Neural progenitor cell (in vitro differentiated cells): ENCODE measurements at regions not wholly inside any gene's neighbourhood (a gene's known extent, or its start where the extent isn't known, plus 50 kb on each side); places are given as distances from the start of the nearest gene placed in this dataset.

Experiments used
- DNase-seq: peaks from one replicate; pipeline ENCODE4 v3.0.0-alpha.2; 2016; ENCODE audit warnings: low spot score
- H2AFZ ChIP-seq: fragments of 200-600 bp; sonication (generic); replicated peaks from 2 replicates; pipeline ENCODE4 v1.6.1; 2016; ENCODE audit warnings: antibody characterized with exemption
- H3F3A ChIP-seq: fragments of 200-600 bp; sonication (generic); 2 replicates; pipeline ENCODE4 v1.6.1; 2016; ENCODE audit warnings: antibody characterized with exemption, low read depth
- H3K27ac ChIP-seq: fragments of 200-600 bp; sonication (generic); 2 replicates; pipeline ENCODE4 v1.5.1; 2016; ENCODE audit warnings: mild to moderate bottlenecking
- H3K27me3 ChIP-seq: fragments of 200-600 bp; sonication (generic); 2 replicates; pipeline ENCODE4 v1.6.1; 2016; ENCODE audit warnings: mild to moderate bottlenecking, moderate library complexity
- H3K36me3 ChIP-seq: fragments of 200-600 bp; sonication (generic); 2 replicates; pipeline ENCODE4 v1.5.1; 2016
- H3K4me1 ChIP-seq: fragments of 200-600 bp; sonication (generic); 2 replicates; pipeline ENCODE4 v1.6.1; 2016; ENCODE audit warnings: mixed run types
- H3K4me2 ChIP-seq: fragments of 200-600 bp; sonication (generic); 2 replicates; pipeline ENCODE4 v1.6.1; 2016
- H3K4me3 ChIP-seq: fragments of 200-600 bp; sonication (generic); 2 replicates; pipeline ENCODE4 v1.5.1; 2016
- H3K79me2 ChIP-seq: fragments of 200-600 bp; sonication (generic); 2 replicates; pipeline ENCODE4 v1.6.1; 2016; ENCODE audit warnings: low read depth
- H3K9ac ChIP-seq: fragments of 200-600 bp; sonication (generic); 2 replicates; pipeline ENCODE4 v1.6.1; 2016
- H3K9me3 ChIP-seq: fragments of 200-600 bp; sonication (generic); 2 replicates; pipeline ENCODE4 v1.5.1; 2016; ENCODE audit warnings: low read depth
- H4K20me1 ChIP-seq: fragments of 200-600 bp; sonication (generic); 2 replicates; pipeline ENCODE4 v1.6.1; 2016; ENCODE audit warnings: low read depth
- H3K27ac Mint-ChIP-seq: 3 replicates; pipeline ENCODE4 v1.8.0; 2021; ENCODE audit warnings: mixed read lengths
- H3K27me3 Mint-ChIP-seq: 2 replicates; pipeline ENCODE4 v1.8.0; 2022; ENCODE audit warnings: low read depth, mild to moderate bottlenecking, inconsistent platforms, moderate library complexity, mixed read lengths; ENCODE audit not compliant: insufficient read depth
- H3K36me3 Mint-ChIP-seq: 3 replicates; pipeline ENCODE4 v1.8.0; 2021; ENCODE audit warnings: mixed read lengths
- H3K4me1 Mint-ChIP-seq: 3 replicates; pipeline ENCODE4 v1.8.0; 2021; ENCODE audit warnings: mixed read lengths
- H3K4me3 Mint-ChIP-seq: 3 replicates; pipeline ENCODE4 v1.8.0; 2021; ENCODE audit warnings: mild to moderate bottlenecking, moderate library complexity, mixed read lengths
- H3K9me3 Mint-ChIP-seq: 3 replicates; pipeline ENCODE4 v1.8.0; 2020; ENCODE audit warnings: mixed read lengths
- EZH2 ChIP-seq: fragments of 200-600 bp; sonication (generic); IDR thresholded peaks from 2 replicates; pipeline ENCODE4 v1.6.1; 2017; ENCODE audit warnings: antibody characterized with exemption, mild to moderate bottlenecking, moderate library complexity
- EZH2phosphoT487 ChIP-seq: fragments of 200-600 bp; sonication (generic); IDR thresholded peaks from 2 replicates; pipeline ENCODE4 v1.6.1; 2017; ENCODE audit warnings: antibody characterized with exemption
- TF ChIP-seq, protein P1 (sequence below): fragments of 200-600 bp; sonication (generic); IDR thresholded peaks from 2 replicates; pipeline ENCODE4 v1.5.1; 2017; ENCODE audit warnings: antibody characterized with exemption, mild to moderate bottlenecking

DNA sequence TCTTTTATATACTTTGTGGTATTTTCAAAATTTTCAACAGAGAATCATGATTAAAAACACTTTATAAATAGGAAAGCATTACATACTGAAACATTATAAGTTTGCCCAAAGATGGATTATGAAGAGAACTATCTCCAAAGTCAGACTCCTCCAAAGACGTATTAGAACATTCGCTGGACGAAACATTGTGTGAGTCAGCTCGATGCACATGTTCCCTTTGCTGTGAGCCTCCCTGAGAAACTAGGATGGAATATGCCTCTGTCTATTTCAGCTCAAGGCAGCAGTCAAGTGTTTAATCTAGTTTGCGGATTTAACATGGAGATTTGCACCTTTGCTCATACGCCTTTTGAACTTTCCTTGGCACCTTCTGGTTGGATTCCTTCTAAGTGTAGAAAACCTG is 92.2 kb upstream of the NCKAP5 start:
- Histone ChIP-seq H3K79me2 (no peaks in the 10 kb centered on the region), H4K20me1 (no peaks in the 10 kb centered on the region), H3K4me3 (no peak overlapping the region), H3K4me1 (peaks cover 7% of the 10 kb centered on the region), H3K4me2 (no peak overlapping the region), H2AFZ (no peak overlapping the region), H3K9ac (no peak overlapping the region), H3K36me3 (no peaks in the 10 kb centered on the region), H3K27me3 (no peaks in the 10 kb centered on the region), H3F3A (peaks cover 7% of the 10 kb centered on the region), H3K27ac (no peak overlapping the region), H3K9me3 (no peaks in the 10 kb centered on the region)
- Mint-ChIP-seq H3K4me1 (peaks cover 38% of the 10 kb centered on the region), H3K4me3 (no peak overlapping the region), H3K27me3 (no peaks in the 10 kb centered on the region), H3K36me3 (peaks cover 24% of the 10 kb centered on the region), H3K9me3 (peaks cover 38% of the 10 kb centered on the region), H3K27ac (no peak overlapping the region)
- no peak for DNase-seq
- TF ChIP-seq EZH2phosphoT487 (no peak), EZH2 (no peak)
- TF ChIP-seq, protein P1, sequence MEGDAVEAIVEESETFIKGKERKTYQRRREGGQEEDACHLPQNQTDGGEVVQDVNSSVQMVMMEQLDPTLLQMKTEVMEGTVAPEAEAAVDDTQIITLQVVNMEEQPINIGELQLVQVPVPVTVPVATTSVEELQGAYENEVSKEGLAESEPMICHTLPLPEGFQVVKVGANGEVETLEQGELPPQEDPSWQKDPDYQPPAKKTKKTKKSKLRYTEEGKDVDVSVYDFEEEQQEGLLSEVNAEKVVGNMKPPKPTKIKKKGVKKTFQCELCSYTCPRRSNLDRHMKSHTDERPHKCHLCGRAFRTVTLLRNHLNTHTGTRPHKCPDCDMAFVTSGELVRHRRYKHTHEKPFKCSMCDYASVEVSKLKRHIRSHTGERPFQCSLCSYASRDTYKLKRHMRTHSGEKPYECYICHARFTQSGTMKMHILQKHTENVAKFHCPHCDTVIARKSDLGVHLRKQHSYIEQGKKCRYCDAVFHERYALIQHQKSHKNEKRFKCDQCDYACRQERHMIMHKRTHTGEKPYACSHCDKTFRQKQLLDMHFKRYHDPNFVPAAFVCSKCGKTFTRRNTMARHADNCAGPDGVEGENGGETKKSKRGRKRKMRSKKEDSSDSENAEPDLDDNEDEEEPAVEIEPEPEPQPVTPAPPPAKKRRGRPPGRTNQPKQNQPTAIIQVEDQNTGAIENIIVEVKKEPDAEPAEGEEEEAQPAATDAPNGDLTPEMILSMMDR: no peak

DNA sequence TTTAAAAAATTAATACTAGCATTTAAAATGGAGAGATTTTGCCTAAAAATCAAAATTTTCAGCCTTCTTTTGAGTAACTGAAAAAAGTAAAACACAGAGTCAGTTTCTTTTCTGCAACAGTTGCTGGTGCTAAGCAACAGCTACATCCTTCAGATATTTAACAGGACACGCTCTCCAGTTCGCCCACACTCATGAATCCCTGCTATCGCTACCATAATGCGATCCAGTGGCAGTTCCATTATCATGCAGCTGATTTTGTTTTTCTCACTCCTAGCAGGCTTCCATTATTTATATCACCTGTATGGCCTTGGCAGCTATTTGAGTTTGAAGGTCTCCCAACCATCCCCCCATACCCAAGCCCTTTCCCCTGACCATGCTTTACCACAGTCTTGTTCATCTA is 93.1 kb upstream of the NCKAP5 start:
- peaks cover 38% of the 10 kb centered on the region for H3K4me1 Mint-ChIP-seq
- no peak overlapping the region for H3K4me3 ChIP-seq
- no peaks in the 10 kb centered on the region for H3K27me3 Mint-ChIP-seq
- no peak overlapping the region for H3K4me2 ChIP-seq
- no peak overlapping the region for H3K9ac ChIP-seq
- H2AFZ ChIP-seq: no peak overlapping the region
- H3K27ac Mint-ChIP-seq: peak overlapping the region; percentile 62
- H3K36me3 Mint-ChIP-seq: peaks cover 24% of the 10 kb centered on the region
- no peak for DNase-seq
- H3K27me3 ChIP-seq: no peaks in the 10 kb centered on the region
- H3K79me2 ChIP-seq: no peaks in the 10 kb centered on the region
- peaks cover 38% of the 10 kb centered on the region for H3K9me3 Mint-ChIP-seq
- no peaks in the 10 kb centered on the region for H3K9me3 ChIP-seq
- no peaks in the 10 kb centered on the region for H3K36me3 ChIP-seq
- no peak overlapping the region for H3K27ac ChIP-seq
- H4K20me1 ChIP-seq: no peaks in the 10 kb centered on the region
- peaks cover 7% of the 10 kb centered on the region for H3K4me1 ChIP-seq
- H3F3A ChIP-seq: peaks cover 7% of the 10 kb centered on the region
- TF ChIP-seq, protein P1: no peak
- TF ChIP-seq EZH2 (no peak), EZH2phosphoT487 (no peak)
- no peak overlapping the region for H3K4me3 Mint-ChIP-seq

DNA sequence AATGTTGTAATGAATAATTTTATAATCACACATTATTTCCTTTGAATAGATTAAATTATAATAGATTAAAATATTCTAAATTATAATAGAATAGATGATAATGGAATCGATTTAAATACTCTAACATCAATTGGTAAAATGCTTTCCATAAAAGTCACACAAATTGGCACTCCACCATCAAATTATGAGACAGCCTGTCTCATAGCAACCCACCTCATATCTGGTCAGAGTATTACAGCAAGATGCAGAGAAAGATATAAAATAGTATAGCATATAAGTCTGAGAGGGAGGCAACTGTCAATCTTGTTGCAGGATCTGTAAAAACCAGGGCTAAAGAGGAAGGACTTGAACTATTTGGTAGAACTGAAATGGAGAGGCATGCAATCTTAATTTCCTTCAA is 98.4 kb upstream of the NCKAP5 start:
- no peak overlapping the region for H2AFZ ChIP-seq
- no peaks in the 10 kb centered on the region for H3K4me1 ChIP-seq
- H3K9ac ChIP-seq: no peak overlapping the region
- H3K9me3 ChIP-seq: peaks cover 8% of the 10 kb centered on the region
- peaks cover 4% of the 10 kb centered on the region for H3K4me1 Mint-ChIP-seq
- H3K4me3 ChIP-seq: no peak overlapping the region
- no peaks in the 10 kb centered on the region for H3F3A ChIP-seq
- H3K27me3 ChIP-seq: no peaks in the 10 kb centered on the region
- no peaks in the 10 kb centered on the region for H4K20me1 ChIP-seq
- H3K27me3 Mint-ChIP-seq: peaks cover 3% of the 10 kb centered on the region
- no peak overlapping the region for H3K4me3 Mint-ChIP-seq
- DNase-seq: no peak
- peaks cover 47% of the 10 kb centered on the region for H3K9me3 Mint-ChIP-seq
- H3K4me2 ChIP-seq: no peak overlapping the region
- H3K27ac Mint-ChIP-seq: no peak overlapping the region
- peaks cover 16% of the 10 kb centered on the region for H3K36me3 Mint-ChIP-seq
- no peaks in the 10 kb centered on the region for H3K79me2 ChIP-seq
- no peaks in the 10 kb centered on the region for H3K36me3 ChIP-seq
- no peak overlapping the region for H3K27ac ChIP-seq
- TF ChIP-seq EZH2phosphoT487: no peak
- TF ChIP-seq EZH2: no peak
- TF ChIP-seq, protein P1: no peak

DNA sequence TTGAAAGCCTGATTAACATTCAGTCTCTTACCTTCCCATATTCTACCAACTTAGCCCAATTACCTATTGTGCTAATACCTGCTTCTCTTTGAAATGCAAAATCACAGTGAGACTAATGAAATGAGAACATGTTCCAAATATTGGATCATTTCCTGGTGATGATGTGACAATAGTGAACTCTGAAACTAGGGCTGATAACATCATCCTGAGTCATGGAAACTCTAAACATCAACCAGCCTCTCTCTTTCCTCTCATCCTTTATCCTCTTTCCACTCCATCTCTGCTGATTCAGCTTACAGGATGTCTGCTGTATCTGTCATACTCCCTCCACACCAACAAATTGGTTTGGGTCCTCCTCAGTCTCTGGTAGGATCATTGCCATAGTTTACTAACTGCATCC is 98.8 kb upstream of the NCKAP5 start:
- H3K4me1 Mint-ChIP-seq: no peaks in the 10 kb centered on the region
- H3K27me3 ChIP-seq: no peaks in the 10 kb centered on the region
- no peak overlapping the region for H3K27ac ChIP-seq
- DNase-seq: no peak
- H3K4me3 Mint-ChIP-seq: no peak overlapping the region
- H3K9ac ChIP-seq: no peak overlapping the region
- no peaks in the 10 kb centered on the region for H3K4me1 ChIP-seq
- H3K9me3 Mint-ChIP-seq: peaks cover 47% of the 10 kb centered on the region
- H3K27ac Mint-ChIP-seq: no peak overlapping the region
- H3K9me3 ChIP-seq: peaks cover 8% of the 10 kb centered on the region
- H3K4me2 ChIP-seq: no peak overlapping the region
- H3K4me3 ChIP-seq: no peak overlapping the region
- H3K36me3 Mint-ChIP-seq: peaks cover 16% of the 10 kb centered on the region
- H3K36me3 ChIP-seq: no peaks in the 10 kb centered on the region
- H3K27me3 Mint-ChIP-seq: peaks cover 3% of the 10 kb centered on the region
- no peak for TF ChIP-seq EZH2
- TF ChIP-seq EZH2phosphoT487: no peak
- TF ChIP-seq, protein P1: no peak
- no peaks in the 10 kb centered on the region for H3F3A ChIP-seq
- H3K79me2 ChIP-seq: no peaks in the 10 kb centered on the region
- no peaks in the 10 kb centered on the region for H4K20me1 ChIP-seq
- H2AFZ ChIP-seq: no peak overlapping the region
